Kidney epithelial cell (primary cell): ENCODE measurements at regions not wholly inside any gene's neighbourhood (a gene's known extent, or its start where the extent isn't known, plus 50 kb on each side); places are given as distances from the start of the nearest gene placed in this dataset.

ENCODE experiments used
- DNase-seq: peaks from one replicate; pipeline ENCODE4 v3.0.0-alpha.2; 2010; ENCODE audit warnings: low read depth
- H3K27me3 ChIP-seq: 2 replicates; pipeline ENCODE4 v1.6.0; 2011; ENCODE audit warnings: low read length; ENCODE audit not compliant: control insufficient read depth, insufficient read depth
- H3K36me3 ChIP-seq: 2 replicates; pipeline ENCODE4 v1.5.1; 2011; ENCODE audit warnings: low read length; ENCODE audit not compliant: control insufficient read depth, insufficient read depth
- H3K4me3 ChIP-seq: 2 replicates; pipeline ENCODE4 v1.5.1; 2011; ENCODE audit warnings: low read depth, mild to moderate bottlenecking, control low read depth, low read length
- TF ChIP-seq, protein P1 (sequence below): IDR thresholded peaks from 2 replicates; pipeline ENCODE4 v1.5.1; 2011; ENCODE audit warnings: mild to moderate bottlenecking, moderate library complexity, low read length, control low read depth, inconsistent platforms; ENCODE audit not compliant: insufficient read depth, poor library complexity, severe bottlenecking

DNA sequence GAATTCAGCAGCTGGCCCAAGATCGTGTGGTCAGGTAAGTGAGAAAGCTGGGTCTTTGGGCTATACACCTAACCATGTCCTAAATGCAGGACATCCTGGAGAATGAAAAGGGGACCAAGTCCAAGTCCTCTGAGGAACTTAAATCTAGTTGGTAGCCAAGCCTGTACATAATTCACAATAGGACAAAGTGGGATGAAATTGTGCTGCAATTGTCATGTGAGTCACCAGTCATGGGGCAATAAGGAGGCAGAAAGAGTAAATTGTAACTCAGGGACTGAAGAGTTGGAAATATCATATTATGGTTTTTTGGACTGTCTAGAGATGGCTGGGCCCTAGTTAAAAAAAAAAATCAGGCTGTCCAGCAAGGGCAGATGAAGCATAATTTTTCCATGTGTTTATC, 202.6 kb downstream of the CYLD start:
- TF ChIP-seq, protein P1, sequence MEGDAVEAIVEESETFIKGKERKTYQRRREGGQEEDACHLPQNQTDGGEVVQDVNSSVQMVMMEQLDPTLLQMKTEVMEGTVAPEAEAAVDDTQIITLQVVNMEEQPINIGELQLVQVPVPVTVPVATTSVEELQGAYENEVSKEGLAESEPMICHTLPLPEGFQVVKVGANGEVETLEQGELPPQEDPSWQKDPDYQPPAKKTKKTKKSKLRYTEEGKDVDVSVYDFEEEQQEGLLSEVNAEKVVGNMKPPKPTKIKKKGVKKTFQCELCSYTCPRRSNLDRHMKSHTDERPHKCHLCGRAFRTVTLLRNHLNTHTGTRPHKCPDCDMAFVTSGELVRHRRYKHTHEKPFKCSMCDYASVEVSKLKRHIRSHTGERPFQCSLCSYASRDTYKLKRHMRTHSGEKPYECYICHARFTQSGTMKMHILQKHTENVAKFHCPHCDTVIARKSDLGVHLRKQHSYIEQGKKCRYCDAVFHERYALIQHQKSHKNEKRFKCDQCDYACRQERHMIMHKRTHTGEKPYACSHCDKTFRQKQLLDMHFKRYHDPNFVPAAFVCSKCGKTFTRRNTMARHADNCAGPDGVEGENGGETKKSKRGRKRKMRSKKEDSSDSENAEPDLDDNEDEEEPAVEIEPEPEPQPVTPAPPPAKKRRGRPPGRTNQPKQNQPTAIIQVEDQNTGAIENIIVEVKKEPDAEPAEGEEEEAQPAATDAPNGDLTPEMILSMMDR: no peak
- Histone ChIP-seq H3K36me3 (no peaks in the 10 kb centered on the region), H3K27me3 (no peaks in the 10 kb centered on the region), H3K4me3 (no peak overlapping the region)
- no peak for DNase-seq

DNA sequence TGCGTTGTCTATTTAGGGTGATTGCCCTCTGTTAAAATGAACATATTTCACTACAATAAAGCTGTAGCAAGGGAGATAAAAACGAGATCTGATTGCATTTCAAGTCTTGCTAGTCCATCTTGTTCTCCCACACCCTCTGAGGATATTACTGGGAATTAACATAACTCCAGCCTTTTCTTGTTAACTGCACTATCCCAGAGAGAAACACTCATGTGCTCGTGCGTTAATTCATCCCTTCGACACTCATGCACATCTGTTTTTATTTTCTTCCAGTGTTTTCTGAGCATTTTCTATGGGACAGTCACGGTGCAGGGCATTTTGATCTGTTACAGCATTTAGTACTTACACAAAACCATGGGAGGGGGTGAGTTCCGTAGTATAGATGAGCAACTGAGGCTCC, 202.1 kb downstream of the CYLD start:
- no peaks in the 10 kb centered on the region for H3K27me3 ChIP-seq
- H3K36me3 ChIP-seq: no peaks in the 10 kb centered on the region
- TF ChIP-seq, protein P1: no peak
- no peak overlapping the region for H3K4me3 ChIP-seq
- no peak for DNase-seq

DNA sequence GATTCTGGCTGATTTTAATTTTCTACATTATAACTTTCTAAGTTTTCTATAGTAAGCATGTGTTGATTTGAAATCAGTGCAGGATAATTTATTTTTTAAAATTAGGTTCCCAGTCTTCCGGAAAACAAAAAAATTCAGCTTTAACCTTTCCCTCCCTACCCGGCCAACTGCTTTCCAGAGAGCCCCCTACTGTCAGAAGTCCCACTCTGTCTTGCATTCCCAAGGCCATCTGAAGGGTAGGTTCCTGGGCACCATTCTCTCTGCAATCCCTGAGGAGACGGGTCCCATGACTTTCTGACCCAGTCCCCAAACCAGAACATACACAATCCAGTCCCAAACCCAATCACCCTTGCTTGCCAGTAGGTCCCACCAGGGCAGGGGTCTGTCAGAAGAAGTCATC, 200.3 kb downstream of the CYLD start:
- H3K36me3 ChIP-seq: no peaks in the 10 kb centered on the region
- no peak overlapping the region for H3K4me3 ChIP-seq
- no peaks in the 10 kb centered on the region for H3K27me3 ChIP-seq
- no peak for DNase-seq
- TF ChIP-seq, protein P1: no peak

DNA sequence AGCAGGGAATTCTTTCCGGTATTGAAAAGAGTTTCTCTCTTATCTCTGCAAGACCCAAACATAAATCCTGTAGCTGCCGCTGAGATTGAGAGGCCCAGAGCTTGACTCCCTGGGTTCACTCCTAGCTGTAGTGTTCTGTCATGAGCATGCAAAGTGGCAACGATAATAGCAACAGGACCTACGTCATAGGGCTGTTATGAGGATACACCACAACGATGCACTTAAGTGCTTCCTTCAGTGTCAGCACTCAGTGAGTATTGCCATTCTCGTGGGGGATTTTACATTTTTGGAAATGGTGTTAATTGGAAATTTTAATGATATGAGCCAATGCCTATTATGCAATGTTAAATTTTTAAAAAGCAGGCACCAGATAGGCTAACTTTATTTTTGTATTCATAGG, 199.8 kb downstream of the CYLD start:
- TF ChIP-seq, protein P1: no peak
- no peak for DNase-seq
- Histone ChIP-seq H3K27me3 (no peaks in the 10 kb centered on the region), H3K36me3 (no peaks in the 10 kb centered on the region), H3K4me3 (no peak overlapping the region)

DNA sequence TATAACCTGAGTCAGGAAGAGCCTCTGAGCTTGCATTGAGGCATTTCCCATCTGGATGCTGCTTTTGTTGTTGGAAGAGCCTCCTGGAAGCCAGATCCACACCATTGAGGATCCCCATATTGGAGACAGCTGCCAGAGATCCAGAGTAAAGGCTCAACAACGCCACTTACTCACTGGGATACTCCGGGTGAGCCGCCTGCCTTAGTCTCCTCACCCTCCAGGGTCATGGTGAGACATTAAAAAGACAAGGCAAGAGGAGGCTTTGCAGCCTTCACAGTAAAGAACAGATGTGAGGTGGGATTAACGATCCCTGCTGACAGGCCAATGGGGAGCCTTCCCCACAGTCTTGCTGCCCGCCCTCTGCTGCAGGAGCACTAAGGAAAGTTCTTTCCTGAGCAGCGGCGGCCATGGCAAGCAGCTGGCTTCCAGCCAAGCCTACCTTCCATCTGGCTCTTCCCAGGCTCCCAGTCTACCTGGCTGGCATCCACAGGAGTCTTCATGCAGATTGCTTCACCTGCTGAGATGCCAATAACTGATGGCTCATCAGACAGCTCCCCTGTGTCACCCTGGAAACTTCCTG, 198.5 kb downstream of the CYLD start:
- DNase-seq: no peak
- Histone ChIP-seq H3K27me3 (no peaks in the 10 kb centered on the region), H3K36me3 (no peaks in the 10 kb centered on the region), H3K4me3 (no peak overlapping the region)
- TF ChIP-seq, protein P1: no peak

DNA sequence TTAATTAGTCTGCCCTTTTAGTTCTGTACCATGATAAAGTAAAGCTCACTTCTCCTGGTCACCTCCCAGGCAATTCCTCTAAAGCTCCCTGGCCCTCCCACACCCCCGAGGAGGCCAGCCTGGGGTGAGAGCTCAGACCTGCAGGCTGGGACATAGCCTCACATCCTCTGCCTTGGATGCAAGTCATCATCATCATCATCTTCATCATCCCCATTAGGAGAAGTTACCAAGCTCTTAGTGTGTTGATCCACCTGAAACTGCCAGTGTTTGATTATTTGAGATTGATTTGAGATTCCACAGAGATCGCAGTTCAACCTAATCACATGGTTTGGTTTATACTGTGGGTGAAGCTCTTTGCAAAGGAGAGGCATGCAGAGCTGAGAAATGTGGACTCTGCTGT, 197.5 kb downstream of the CYLD start:
- H3K4me3 ChIP-seq: no peak overlapping the region
- no peaks in the 10 kb centered on the region for H3K36me3 ChIP-seq
- H3K27me3 ChIP-seq: no peaks in the 10 kb centered on the region
- DNase-seq: no peak
- TF ChIP-seq, protein P1: no peak
